Activated CD4-positive, alpha-beta memory T cell treated with anti-CD3 and anti-CD28 coated beads, Interleukin-2, amount 10 ng/mL, durations not matched to agents 7 days and 5 days (primary cell): ENCODE measurements at regions not wholly inside any gene's neighbourhood (a gene's known extent, or its start where the extent isn't known, plus 50 kb on each side); places are given as distances from the start of the nearest gene placed in this dataset.

Source experiments
- CTCF ChIA-PET: fragments of 350-600 bp; sonication (Branson Sonifier 250); formaldehyde crosslinking; loops from one replicate; lab custom pipeline; 2021; ENCODE audit warnings: antibody characterized with exemption, inconsistent platforms; lab: Charles Lee
- POLR2A ChIA-PET: fragments of 350-600 bp; sonication (Branson Sonifier 250); formaldehyde crosslinking; loops from one replicate; lab custom pipeline; 2021; ENCODE audit warnings: antibody characterized with exemption; lab: Charles Lee
- DNase-seq: peaks from one replicate; pipeline ENCODE4 v3.0.0-alpha.2; 2020
- H3K27ac Mint-ChIP-seq: one replicate; pipeline ENCODE4 v1.8.0; 2021; ENCODE audit warnings: mild to moderate bottlenecking, mixed read lengths
- H3K27me3 Mint-ChIP-seq: one replicate; pipeline ENCODE4 v1.8.0; 2021; ENCODE audit warnings: mixed read lengths
- H3K36me3 Mint-ChIP-seq: one replicate; pipeline ENCODE4 v1.8.0; 2021; ENCODE audit warnings: low read depth, mixed read lengths
- H3K4me1 Mint-ChIP-seq: one replicate; pipeline ENCODE4 v1.8.0; 2021; ENCODE audit warnings: mixed read lengths
- H3K4me3 Mint-ChIP-seq: one replicate; pipeline ENCODE4 v1.8.0; 2021; ENCODE audit warnings: mild to moderate bottlenecking, mixed read lengths
- H3K9me3 Mint-ChIP-seq: one replicate; pipeline ENCODE4 v1.8.0; 2021; ENCODE audit warnings: mixed read lengths

DNA sequence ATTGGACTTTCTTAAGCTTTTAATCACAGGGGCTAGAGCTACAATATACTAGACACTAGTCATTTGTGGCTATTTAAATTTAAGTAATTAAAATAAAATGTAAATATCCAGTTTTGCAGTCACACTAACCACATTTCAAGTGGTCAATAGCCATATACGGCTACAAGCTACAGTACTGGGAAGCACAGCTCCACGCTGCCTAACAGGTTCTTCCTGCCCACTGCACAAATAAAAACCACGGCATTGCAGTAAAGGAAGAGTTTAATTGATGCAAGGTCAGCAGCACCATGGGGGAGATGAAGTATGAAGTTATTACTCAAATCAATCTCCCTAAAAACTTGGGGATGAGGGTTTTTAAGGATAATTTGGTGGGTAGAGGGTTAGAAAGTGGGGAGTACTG, 134.1 kb downstream of the LURAP1L start:
- H3K4me3 Mint-ChIP-seq = no peak overlapping the region

GRCh38 chr9:12915366-12915954, 140.6 kb downstream of the LURAP1L start:
- Mint-ChIP-seq H3K27ac (no peak overlapping the region), H3K27me3 (no peaks in the 10 kb centered on the region), H3K36me3 (no peaks in the 10 kb centered on the region), H3K9me3 (peaks cover 10% of the 10 kb centered on the region), H3K4me3 (no peak overlapping the region), H3K4me1 (no peaks in the 10 kb centered on the region)
- ChIA-PET CTCF (no interaction called here), POLR2A (no interaction called here)
- DNase-seq = no peak

More for the DNA sequence above, 134.1 kb downstream of the LURAP1L start:
- peaks cover 9% of the 10 kb centered on the region for H3K9me3 Mint-ChIP-seq
- POLR2A ChIA-PET = no interaction called here
- H3K4me1 Mint-ChIP-seq = no peaks in the 10 kb centered on the region
- no peak overlapping the region for H3K27ac Mint-ChIP-seq
- no peaks in the 10 kb centered on the region for H3K27me3 Mint-ChIP-seq
- CTCF ChIA-PET = no interaction called here
- H3K36me3 Mint-ChIP-seq = no peaks in the 10 kb centered on the region
- no peak for DNase-seq

GRCh38 chr9:12916042-12916441, 141.2 kb downstream of the LURAP1L start:
- DNase-seq = no peak
- Mint-ChIP-seq H3K27me3 (no peaks in the 10 kb centered on the region), H3K9me3 (peaks cover 10% of the 10 kb centered on the region), H3K4me1 (no peaks in the 10 kb centered on the region), H3K4me3 (no peak overlapping the region), H3K27ac (no peak overlapping the region), H3K36me3 (no peaks in the 10 kb centered on the region)
- ChIA-PET CTCF (no interaction called here), POLR2A (no interaction called here)

DNA sequence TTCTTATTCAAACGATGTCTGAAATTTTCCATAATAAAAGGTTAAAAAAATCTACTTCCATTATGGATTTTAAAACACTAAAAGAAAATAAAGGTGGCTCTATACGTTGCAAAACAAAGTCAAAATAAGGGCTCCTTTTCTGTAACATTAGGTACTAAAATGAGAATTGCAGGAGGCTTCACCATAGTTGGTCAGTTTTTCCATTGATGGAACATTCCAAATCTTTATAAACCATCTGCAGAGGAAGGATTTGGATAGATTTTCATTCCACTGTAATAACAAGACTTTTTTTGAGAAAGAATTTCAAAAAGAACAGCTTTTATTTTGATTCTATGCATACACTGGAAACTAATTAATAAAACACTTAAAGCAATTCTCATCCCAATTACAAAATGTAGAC, 145.6 kb downstream of the LURAP1L start:
- H3K27ac Mint-ChIP-seq = no peak overlapping the region
- peaks cover 4% of the 10 kb centered on the region for H3K9me3 Mint-ChIP-seq
- no peak overlapping the region for H3K4me3 Mint-ChIP-seq
- ChIA-PET CTCF (no interaction called here), POLR2A (no interaction called here)
- H3K36me3 Mint-ChIP-seq = no peaks in the 10 kb centered on the region
- no peaks in the 10 kb centered on the region for H3K27me3 Mint-ChIP-seq
- H3K4me1 Mint-ChIP-seq = no peaks in the 10 kb centered on the region
- no peak for DNase-seq

DNA sequence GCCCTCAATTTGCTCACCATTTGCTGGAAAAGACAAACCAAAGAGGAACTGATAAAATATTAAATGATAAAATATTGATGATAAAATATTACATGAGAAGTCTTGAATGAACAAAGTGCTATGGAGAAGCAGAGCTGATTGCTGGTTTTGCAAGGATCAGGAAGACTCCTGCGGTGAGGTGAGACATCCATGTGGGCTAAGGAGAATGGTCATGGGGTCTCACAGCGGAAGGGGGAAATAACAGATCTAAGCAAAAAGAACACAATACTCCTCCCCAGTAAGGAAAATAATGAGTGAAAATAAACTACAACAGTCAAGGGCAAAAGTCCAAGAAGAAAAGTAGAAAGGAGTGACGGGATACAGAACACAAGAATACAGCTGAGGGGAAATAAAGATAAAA, 146.8 kb downstream of the LURAP1L start:
- ChIA-PET POLR2A (no interaction called here), CTCF (no interaction called here)
- no peaks in the 10 kb centered on the region for H3K27me3 Mint-ChIP-seq
- no peak for DNase-seq
- H3K4me3 Mint-ChIP-seq = no peak overlapping the region
- H3K36me3 Mint-ChIP-seq = no peaks in the 10 kb centered on the region
- peaks cover 5% of the 10 kb centered on the region for H3K9me3 Mint-ChIP-seq
- no peaks in the 10 kb centered on the region for H3K4me1 Mint-ChIP-seq
- no peak overlapping the region for H3K27ac Mint-ChIP-seq

DNA sequence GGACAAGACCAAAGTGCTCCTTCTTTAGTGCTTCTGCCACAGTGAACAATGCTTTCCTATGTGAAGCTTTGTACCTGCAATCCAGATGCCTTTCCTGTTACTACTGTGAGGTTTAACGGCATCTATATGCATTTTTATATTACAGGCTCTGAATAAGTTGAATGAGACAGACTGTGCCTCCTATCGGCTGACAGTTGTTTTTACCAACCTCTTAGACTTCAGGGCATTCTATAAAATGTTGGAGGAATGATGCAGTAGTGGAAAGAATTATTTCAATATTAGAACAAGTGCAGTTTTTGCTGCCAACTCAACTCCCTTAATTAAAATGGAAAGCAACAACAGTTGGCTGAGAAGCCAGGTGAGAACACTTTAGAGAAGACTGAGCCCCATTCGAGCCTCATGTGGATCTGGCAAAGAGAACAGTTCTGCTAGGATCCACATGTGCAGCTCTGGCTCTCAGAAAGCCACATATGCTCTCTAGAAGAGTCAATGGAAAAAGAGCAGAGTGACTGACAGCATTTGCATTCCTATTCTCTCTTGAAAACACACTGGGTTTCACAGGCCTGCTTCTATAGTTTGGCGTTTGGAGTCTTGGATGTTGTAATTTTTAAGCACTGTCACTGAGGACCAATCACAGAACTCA, 147.5 kb downstream of the LURAP1L start:
- no peak overlapping the region for H3K4me3 Mint-ChIP-seq
- H3K9me3 Mint-ChIP-seq = peaks cover 5% of the 10 kb centered on the region
- ChIA-PET CTCF (no interaction called here), POLR2A (no interaction called here)
- no peak for DNase-seq
- H3K36me3 Mint-ChIP-seq = no peaks in the 10 kb centered on the region
- H3K4me1 Mint-ChIP-seq = no peaks in the 10 kb centered on the region
- no peak overlapping the region for H3K27ac Mint-ChIP-seq
- no peaks in the 10 kb centered on the region for H3K27me3 Mint-ChIP-seq

DNA sequence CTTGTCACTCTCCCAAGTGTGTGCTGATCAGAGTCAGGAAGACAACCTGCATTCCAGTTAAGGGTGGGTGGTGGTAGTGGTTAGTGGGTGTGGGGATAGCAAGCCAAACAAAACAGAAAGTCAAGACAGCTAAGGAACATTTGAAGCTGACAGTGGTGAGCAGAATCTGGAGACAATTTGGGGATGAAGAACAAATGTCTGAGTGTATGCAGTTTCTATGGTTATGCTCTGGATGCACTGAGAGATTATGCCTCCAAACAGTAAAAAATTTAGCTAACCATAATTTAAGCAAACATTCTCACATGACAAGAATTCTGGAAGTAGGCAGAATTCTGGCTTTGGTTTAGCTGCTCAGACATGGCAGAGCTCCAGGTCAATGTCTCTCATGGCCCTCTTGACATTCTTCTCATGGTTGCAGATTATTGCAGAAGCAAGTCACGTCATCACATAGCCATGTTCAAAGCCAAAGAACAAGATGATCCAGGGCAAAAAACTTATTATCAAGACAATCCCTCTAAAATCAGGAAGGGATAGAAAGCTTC, 148.7 kb downstream of the LURAP1L start:
- POLR2A ChIA-PET = no interaction called here
- Mint-ChIP-seq H3K4me1 (no peaks in the 10 kb centered on the region), H3K9me3 (peaks cover 7% of the 10 kb centered on the region), H3K36me3 (no peaks in the 10 kb centered on the region), H3K27ac (no peak overlapping the region), H3K27me3 (no peaks in the 10 kb centered on the region), H3K4me3 (no peak overlapping the region)
- DNase-seq = no peak
- CTCF ChIA-PET = no interaction called here

GRCh38 chr9:12930906-12931305, 156.1 kb downstream of the LURAP1L start:
- DNase-seq = no peak
- Mint-ChIP-seq H3K27ac (no peak overlapping the region), H3K4me1 (no peaks in the 10 kb centered on the region), H3K27me3 (no peaks in the 10 kb centered on the region), H3K9me3 (peaks cover 3% of the 10 kb centered on the region), H3K4me3 (no peak overlapping the region), H3K36me3 (no peaks in the 10 kb centered on the region)
- POLR2A ChIA-PET = no interaction called here
- CTCF ChIA-PET = no interaction called here

DNA sequence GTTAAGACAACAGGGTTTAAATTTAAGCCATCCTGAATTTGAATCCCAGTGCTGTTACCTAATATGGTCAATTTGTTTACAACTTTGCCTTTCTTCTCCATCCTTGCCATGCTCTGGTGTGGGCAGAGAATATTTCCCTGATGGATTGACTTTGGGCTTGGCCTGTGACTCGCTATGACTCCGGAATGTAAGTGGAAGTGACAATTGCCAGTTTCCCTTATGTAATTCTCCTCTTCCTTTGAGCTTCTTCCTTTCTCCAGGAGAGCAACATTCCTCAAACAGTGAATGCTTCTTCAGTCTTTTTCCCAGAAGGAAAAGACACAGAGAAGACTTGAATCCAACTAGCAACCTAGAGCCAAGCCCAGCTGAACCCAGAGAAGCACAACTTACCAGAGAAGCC, 159.1 kb downstream of the LURAP1L start:
- H3K27me3 Mint-ChIP-seq = no peaks in the 10 kb centered on the region
- ChIA-PET POLR2A (no interaction called here), CTCF (no interaction called here)
- DNase-seq = no peak
- no peaks in the 10 kb centered on the region for H3K4me1 Mint-ChIP-seq
- no peaks in the 10 kb centered on the region for H3K36me3 Mint-ChIP-seq
- H3K27ac Mint-ChIP-seq = no peak overlapping the region
- H3K9me3 Mint-ChIP-seq = peaks cover 3% of the 10 kb centered on the region
- no peak overlapping the region for H3K4me3 Mint-ChIP-seq

GRCh38 chr9:12934545-12935272, 159.9 kb downstream of the LURAP1L start:
- ChIA-PET CTCF (no interaction called here), POLR2A (no interaction called here)
- Mint-ChIP-seq H3K36me3 (no peaks in the 10 kb centered on the region), H3K4me1 (no peaks in the 10 kb centered on the region), H3K27me3 (no peaks in the 10 kb centered on the region), H3K4me3 (no peak overlapping the region), H3K27ac (no peak overlapping the region), H3K9me3 (peaks cover 3% of the 10 kb centered on the region)
- DNase-seq = no peak

GRCh38 chr9:12935714-12936113, 160.9 kb downstream of the LURAP1L start:
- Mint-ChIP-seq H3K4me3 (no peak overlapping the region), H3K4me1 (no peaks in the 10 kb centered on the region), H3K36me3 (no peaks in the 10 kb centered on the region), H3K27me3 (no peaks in the 10 kb centered on the region), H3K9me3 (peaks cover 3% of the 10 kb centered on the region), H3K27ac (no peak overlapping the region)
- ChIA-PET POLR2A (no interaction called here), CTCF (no interaction called here)
- DNase-seq = no peak

DNA sequence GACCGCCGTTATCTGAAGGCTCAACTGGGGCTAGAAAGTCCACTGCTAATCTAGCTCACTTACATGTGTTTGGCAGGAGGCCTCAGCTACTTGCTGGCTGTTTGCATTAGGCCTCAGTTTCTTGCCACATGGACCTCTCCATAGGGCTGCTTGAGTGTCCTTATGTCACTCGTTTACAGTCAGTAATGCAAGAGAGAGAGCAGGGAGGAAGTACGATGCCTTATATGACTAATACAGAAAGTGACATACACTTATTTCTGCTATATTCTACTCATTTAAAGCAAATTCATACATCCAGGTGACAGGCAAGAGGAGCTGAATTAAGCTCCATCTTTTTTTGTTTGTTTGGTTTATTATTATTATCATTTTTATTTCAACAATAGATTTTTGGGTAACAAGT, 179.6 kb downstream of the LURAP1L start:
- Mint-ChIP-seq H3K4me1 (no peaks in the 10 kb centered on the region), H3K4me3 (no peak overlapping the region), H3K36me3 (no peaks in the 10 kb centered on the region), H3K27me3 (no peaks in the 10 kb centered on the region), H3K27ac (no peak overlapping the region), H3K9me3 (peaks cover 26% of the 10 kb centered on the region)
- POLR2A ChIA-PET = no interaction called here
- DNase-seq = no peak
- CTCF ChIA-PET = no interaction called here

GRCh38 chr9:12955510-12956163, 180.8 kb downstream of the LURAP1L start:
- peaks cover 20% of the 10 kb centered on the region for H3K9me3 Mint-ChIP-seq
- POLR2A ChIA-PET = no interaction called here
- no peaks in the 10 kb centered on the region for H3K27me3 Mint-ChIP-seq
- H3K36me3 Mint-ChIP-seq = no peaks in the 10 kb centered on the region
- no peaks in the 10 kb centered on the region for H3K4me1 Mint-ChIP-seq
- CTCF ChIA-PET = no interaction called here
- no peak overlapping the region for H3K27ac Mint-ChIP-seq
- DNase-seq = no peak
- H3K4me3 Mint-ChIP-seq = no peak overlapping the region
